Suprapubic skin (tissue), 4 donors: ENCODE measurements at regions not wholly inside any gene's neighbourhood (a gene's known extent, or its start where the extent isn't known, plus 50 kb on each side); places are given as distances from the start of the nearest gene placed in this dataset.

Experiments
- DNase-seq, 2 donors: peaks; one replicate each; pipeline ENCODE4 v3.0.0-alpha.2; 2019; ENCODE audit warnings: low spot score in 2 of 2
- H3K27ac ChIP-seq: fragments of 200-600 bp; sonication (generic); one replicate; pipeline ENCODE4 v1.5.1; 2019
- H3K27me3 ChIP-seq: fragments of 200-600 bp; sonication (generic); one replicate; pipeline ENCODE4 v1.5.1; 2019
- H3K36me3 ChIP-seq: fragments of 200-600 bp; sonication (generic); one replicate; pipeline ENCODE4 v1.5.1; 2019
- H3K4me1 ChIP-seq: fragments of 200-600 bp; sonication (generic); one replicate; pipeline ENCODE4 v1.5.1; 2019
- H3K4me3 ChIP-seq: fragments of 200-600 bp; sonication (generic); one replicate; pipeline ENCODE4 v1.5.1; 2019; ENCODE audit warnings: mild to moderate bottlenecking
- H3K9me3 ChIP-seq: fragments of 200-600 bp; sonication (generic); one replicate; pipeline ENCODE4 v1.5.1; 2019
- EP300 ChIP-seq: sonication (generic); formaldehyde crosslinking; IDR thresholded peaks from one replicate; pipeline ENCODE4 v1.6.1; 2017; ENCODE audit warnings: antibody characterized with exemption
- POLR2A ChIP-seq, 2 donors: fragments of 450-650 bp; IDR thresholded peaks; one replicate each; pipeline ENCODE4 v1.6.1; 2017; ENCODE audit warnings: antibody characterized with exemption in 2 of 2, mild to moderate bottlenecking in 2 of 2, moderate library complexity in 2 of 2
- POLR2AphosphoS5 ChIP-seq, 3 donors: sonication (generic); formaldehyde crosslinking; IDR thresholded peaks; one replicate each; pipeline ENCODE4 v1.6.1; 2017; ENCODE audit warnings: antibody characterized with exemption in 3 of 3
- WGBS: methylation state at CpG from one replicate; pipeline ENCODE4 v1.1.5; 2018; 5-methylcytosine and 5-hydroxymethylcytosine counted together
- TF ChIP-seq, protein P1 (sequence below), 2 donors: fragments of 200-600 bp in 1 of 2; fragments of 450-650 bp in 1 of 2; sonication (generic) in 1 of 2; IDR thresholded peaks; one replicate each; pipeline ENCODE4 v1.5.1; 2016 to 2019; ENCODE audit warnings: antibody characterized with exemption in 2 of 2, mild to moderate bottlenecking in 1 of 2, moderate library complexity in 1 of 2

DNA sequence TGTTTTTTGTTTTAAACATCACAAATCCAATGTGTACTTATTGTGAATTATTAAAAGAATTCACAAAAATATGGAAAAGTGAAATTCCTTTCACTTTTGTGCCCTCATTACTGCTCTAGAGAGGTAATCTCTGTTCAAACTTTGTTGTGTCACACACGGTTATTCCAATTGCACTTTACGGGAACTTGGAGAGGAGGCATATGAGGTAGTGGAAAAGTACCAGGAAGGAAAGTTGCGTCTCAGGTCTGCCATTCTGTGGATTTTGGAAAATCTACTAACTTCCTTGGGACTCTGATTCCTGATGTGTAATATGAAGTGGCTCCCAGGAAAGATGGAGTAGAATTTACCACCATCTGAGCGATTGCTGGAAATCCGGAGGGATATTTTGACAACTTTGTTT lies 90.9 kb upstream of the DCN start:
- H3K9me3 ChIP-seq: no peaks in the 10 kb centered on the region
- H3K27ac ChIP-seq: peak overlapping the region; percentile 73
- no peaks in the 10 kb centered on the region for H3K27me3 ChIP-seq
- no peak for DNase-seq
- TF ChIP-seq, protein P1, sequence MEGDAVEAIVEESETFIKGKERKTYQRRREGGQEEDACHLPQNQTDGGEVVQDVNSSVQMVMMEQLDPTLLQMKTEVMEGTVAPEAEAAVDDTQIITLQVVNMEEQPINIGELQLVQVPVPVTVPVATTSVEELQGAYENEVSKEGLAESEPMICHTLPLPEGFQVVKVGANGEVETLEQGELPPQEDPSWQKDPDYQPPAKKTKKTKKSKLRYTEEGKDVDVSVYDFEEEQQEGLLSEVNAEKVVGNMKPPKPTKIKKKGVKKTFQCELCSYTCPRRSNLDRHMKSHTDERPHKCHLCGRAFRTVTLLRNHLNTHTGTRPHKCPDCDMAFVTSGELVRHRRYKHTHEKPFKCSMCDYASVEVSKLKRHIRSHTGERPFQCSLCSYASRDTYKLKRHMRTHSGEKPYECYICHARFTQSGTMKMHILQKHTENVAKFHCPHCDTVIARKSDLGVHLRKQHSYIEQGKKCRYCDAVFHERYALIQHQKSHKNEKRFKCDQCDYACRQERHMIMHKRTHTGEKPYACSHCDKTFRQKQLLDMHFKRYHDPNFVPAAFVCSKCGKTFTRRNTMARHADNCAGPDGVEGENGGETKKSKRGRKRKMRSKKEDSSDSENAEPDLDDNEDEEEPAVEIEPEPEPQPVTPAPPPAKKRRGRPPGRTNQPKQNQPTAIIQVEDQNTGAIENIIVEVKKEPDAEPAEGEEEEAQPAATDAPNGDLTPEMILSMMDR (IDR thresholded peaks at IDR 0.05): no peak
- TF ChIP-seq EP300 (no peak), POLR2AphosphoS5 (IDR thresholded peaks at IDR 0.05) (no peak), POLR2A (IDR thresholded peaks at IDR 0.05) (no peak)
- no peak overlapping the region for H3K4me3 ChIP-seq
- WGBS: 37% methylated on average over 5 of the region's 5 CpGs
- no peaks in the 10 kb centered on the region for H3K36me3 ChIP-seq
- peaks cover 18% of the 10 kb centered on the region for H3K4me1 ChIP-seq

DNA sequence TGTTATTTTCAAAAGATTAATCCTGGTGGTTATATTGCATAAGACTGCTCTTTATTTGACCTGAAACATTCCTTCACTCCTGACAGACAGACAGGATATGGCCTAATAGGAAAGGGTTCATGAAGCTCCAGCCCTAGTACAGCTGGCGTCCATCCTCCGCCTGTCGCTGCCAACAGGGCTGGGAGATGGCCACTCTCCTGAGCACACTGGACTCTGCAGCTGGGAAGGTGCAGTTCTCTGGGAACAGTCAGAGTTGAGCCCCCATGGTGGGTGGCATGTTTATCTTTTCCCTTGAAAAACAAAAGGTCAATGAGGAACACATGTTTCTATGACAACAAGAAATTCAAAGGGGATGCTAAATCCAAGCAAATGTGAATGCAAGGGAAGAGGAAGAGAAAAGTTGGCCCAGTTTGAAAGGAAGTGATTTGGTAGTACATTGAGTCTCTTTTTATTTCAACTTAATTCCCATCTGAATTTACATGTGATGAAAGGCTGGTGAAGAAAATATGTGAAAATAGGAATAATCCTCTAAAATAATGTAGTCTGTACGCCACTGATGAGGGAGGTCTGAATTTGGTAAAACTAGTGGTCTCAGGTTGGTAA lies 89.9 kb upstream of the DCN start:
- peaks cover 18% of the 10 kb centered on the region for H3K4me1 ChIP-seq
- no peaks in the 10 kb centered on the region for H3K9me3 ChIP-seq
- WGBS: 81% methylated on average over 4 of the region's 4 CpGs
- no peak overlapping the region for H3K4me3 ChIP-seq
- peak overlapping the region; percentile 73 for H3K27ac ChIP-seq
- TF ChIP-seq, protein P1 (IDR thresholded peaks at IDR 0.05): no peak
- peak in 2 of 3 donors; percentile 29 to 65 for TF ChIP-seq POLR2AphosphoS5 (IDR thresholded peaks at IDR 0.05)
- no peaks in the 10 kb centered on the region for H3K36me3 ChIP-seq
- peak; percentile 73 to 80 for DNase-seq
- H3K27me3 ChIP-seq: no peaks in the 10 kb centered on the region

DNA sequence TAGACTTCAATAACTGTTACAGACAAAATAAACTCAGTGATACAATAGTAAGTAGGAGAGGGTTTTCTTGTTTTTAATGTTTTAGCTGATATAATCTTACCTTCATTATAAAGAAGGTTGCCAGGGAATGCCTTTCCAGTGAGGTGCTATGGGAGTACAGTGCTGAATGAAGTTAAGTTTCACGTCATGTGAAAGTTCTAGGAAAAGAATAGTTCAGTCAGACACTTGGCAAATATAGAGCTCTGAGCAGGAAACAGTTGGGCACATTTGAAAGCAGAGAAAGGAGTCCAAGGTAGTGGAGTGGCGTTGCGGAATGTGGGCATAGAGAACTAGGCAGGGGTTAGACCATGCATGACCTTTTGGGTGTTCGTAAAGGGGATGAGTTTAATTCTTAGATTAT lies 88.6 kb upstream of the DCN start:
- Histone ChIP-seq H3K36me3 (no peaks in the 10 kb centered on the region), H3K4me1 (peaks cover 13% of the 10 kb centered on the region), H3K27ac (no peak overlapping the region), H3K4me3 (no peak overlapping the region), H3K27me3 (no peaks in the 10 kb centered on the region), H3K9me3 (no peaks in the 10 kb centered on the region)
- no peak for DNase-seq
- 43% methylated on average over 4 of the region's 4 CpGs for WGBS
- TF ChIP-seq POLR2AphosphoS5 (IDR thresholded peaks at IDR 0.05) (no peak), POLR2A (IDR thresholded peaks at IDR 0.05) (no peak), EP300 (no peak)
- TF ChIP-seq, protein P1 (IDR thresholded peaks at IDR 0.05): no peak

- DNase-seq: no peak
- Histone ChIP-seq H3K27me3 (no peaks in the 10 kb centered on the region), H3K4me3 (no peak overlapping the region), H3K9me3 (no peaks in the 10 kb centered on the region), H3K36me3 (no peaks in the 10 kb centered on the region), H3K27ac (no peak overlapping the region), H3K4me1 (no peaks in the 10 kb centered on the region)
- TF ChIP-seq, protein P1 (IDR thresholded peaks at IDR 0.05): no peak
- no peak for TF ChIP-seq POLR2A (IDR thresholded peaks at IDR 0.05)
- no peak for TF ChIP-seq POLR2AphosphoS5 (IDR thresholded peaks at IDR 0.05)
- no peak for TF ChIP-seq EP300
Observed at GRCh38 chr12:91267039-91267438, 84.4 kb upstream of the DCN start.

GRCh38 chr12:91264178-91264577 lies 81.6 kb upstream of the DCN start:
- H3K4me3 ChIP-seq: no peak overlapping the region
- no peak for DNase-seq
- no peaks in the 10 kb centered on the region for H3K36me3 ChIP-seq
- no peak overlapping the region for H3K27ac ChIP-seq
- H3K4me1 ChIP-seq: no peaks in the 10 kb centered on the region
- H3K9me3 ChIP-seq: no peaks in the 10 kb centered on the region
- 81% methylated on average over 2 of the region's 2 CpGs for WGBS
- H3K27me3 ChIP-seq: no peaks in the 10 kb centered on the region
- TF ChIP-seq EP300 (no peak), POLR2AphosphoS5 (IDR thresholded peaks at IDR 0.05) (no peak), POLR2A (IDR thresholded peaks at IDR 0.05) (no peak)
- TF ChIP-seq, protein P1 (IDR thresholded peaks at IDR 0.05): no peak
